PC-3 (cell line): ENCODE measurements at regions not wholly inside any gene's neighbourhood (a gene's known extent, or its start where the extent isn't known, plus 50 kb on each side); places are given as distances from the start of the nearest gene placed in this dataset.

ENCODE experiments used
- CTCF ChIP-seq: fragments of 300-600 bp; sonication (generic); conservative IDR thresholded peaks from 2 replicates; pipeline ENCODE4 v1.5.1; 2017; ENCODE audit warnings: antibody characterized with exemption, low read depth, mild to moderate bottlenecking, low read length
- EZH2phosphoT487 ChIP-seq: fragments of 300-600 bp; sonication (generic); IDR thresholded peaks from 2 replicates; pipeline ENCODE4 v1.6.1; 2018; ENCODE audit warnings: mild to moderate bottlenecking, antibody characterized with exemption, low read length, borderline replicate concordance

- TF ChIP-seq EZH2phosphoT487, result no peak
- TF ChIP-seq CTCF, result no peak
Measured at GRCh38 chr3:171940151-171940649, 97.1 kb downstream of the TMEM212 start.
